Erythroblast (primary cell): ENCODE measurements at regions not wholly inside any gene's neighbourhood (a gene's known extent, or its start where the extent isn't known, plus 50 kb on each side); places are given as distances from the start of the nearest gene placed in this dataset.

Experiments
- GATA1 ChIP-seq: IDR thresholded peaks from 2 replicates; pipeline ENCODE4 v1.6.1; 2011; ENCODE audit warnings: low read depth, mild to moderate bottlenecking, control low read depth, low read length, moderate library complexity
- POLR2A ChIP-seq: IDR thresholded peaks from 2 replicates; pipeline ENCODE4 v1.6.1; 2011; ENCODE audit warnings: mild to moderate bottlenecking, low read length

GRCh38 chr7:73945022-73945421, 83.0 kb upstream of the ELN start:
- TF ChIP-seq POLR2A, result no peak
- no peak for TF ChIP-seq GATA1
